H1 (cell line): ENCODE measurements at regions not wholly inside any gene's neighbourhood (a gene's known extent, or its start where the extent isn't known, plus 50 kb on each side); places are given as distances from the start of the nearest gene placed in this dataset.

Experiments
- CTCF ChIA-PET: fragments of 300-600 bp; sonication (Branson Sonifier 250); formaldehyde crosslinking; loops from one replicate; lab custom pipeline; 2021; ENCODE audit not compliant: partially characterized antibody; lab: Charles Lee
- POLR2A ChIA-PET: fragments of 300-600 bp; sonication (Branson Sonifier 250); formaldehyde crosslinking; loops from one replicate; lab custom pipeline; 2021; ENCODE audit warnings: inconsistent platforms; ENCODE audit not compliant: partially characterized antibody; lab: Charles Lee
- DNase-seq, 2 experiments: peaks; one replicate each; pipeline versions ENCODE4 v3.0.0 to v3.0.0-alpha.2; 2010 to 2022; ENCODE audit warnings: low spot score in 2 of 2, low read depth in 1 of 2, mixed read lengths in 1 of 2
- FAIRE-seq: peaks from 2 replicates; lab custom pipeline; 2011; peaks lifted over from hg19 to GRCh38; lab: Jason Lieb, UNC
- H2AFZ ChIP-seq: 2 replicates; pipeline ENCODE4 v1.8.1; 2012; ENCODE audit warnings: low read length, inconsistent platforms
- H2AK5ac ChIP-seq: 2 replicates; pipeline ENCODE4 v1.6.1; 2013; ENCODE audit warnings: low read depth, low read length
- H2BK120ac ChIP-seq: replicated peaks from 2 replicates; pipeline ENCODE3; 2013; ENCODE audit warnings: low read depth, low read length, inconsistent platforms
- H2BK12ac ChIP-seq: 2 replicates; pipeline ENCODE4 v1.6.1; 2013; ENCODE audit warnings: low read depth, low read length
- H2BK15ac ChIP-seq: 2 replicates; pipeline ENCODE4 v1.6.1; 2013; ENCODE audit warnings: low read length
- H2BK20ac ChIP-seq: 2 replicates; pipeline ENCODE4 v1.6.1; 2013; ENCODE audit warnings: low read length
- H2BK5ac ChIP-seq: 2 replicates; pipeline ENCODE4 v1.6.1; 2013; ENCODE audit warnings: low read depth, low read length
- H3K14ac ChIP-seq: 2 replicates; pipeline ENCODE4 v1.6.1; 2013; ENCODE audit warnings: inconsistent platforms; ENCODE audit not compliant: insufficient read length
- H3K18ac ChIP-seq: 2 replicates; pipeline ENCODE4 v1.6.1; 2013; ENCODE audit warnings: low read length; ENCODE audit errors: extremely low read depth
- H3K23ac ChIP-seq: 2 replicates; pipeline ENCODE4 v1.6.1; 2013; ENCODE audit warnings: inconsistent platforms; ENCODE audit not compliant: insufficient read length
- H3K23me2 ChIP-seq: 2 replicates; pipeline ENCODE4 v1.6.1; 2013; ENCODE audit warnings: low read depth, low read length
- H3K27ac ChIP-seq: 2 replicates; pipeline ENCODE4 v1.6.1; 2011; ENCODE audit warnings: low read depth, low read length, inconsistent platforms
- H3K27me3 ChIP-seq, 4 experiments: replicated peaks in 1 of 4; 1 replicate in 1 of 4; 2 replicates in 3 of 4; pipeline versions ENCODE4 v1.6.1 to v1.8.1; 2011 to 2013; ENCODE audit warnings: low read length in 3 of 4, mild to moderate bottlenecking in 3 of 4, inconsistent platforms in 2 of 4, mixed read lengths in 2 of 4, moderate library complexity in 1 of 4; ENCODE audit not compliant: control insufficient read depth in 3 of 4, insufficient read depth in 3 of 4; ENCODE audit errors: extremely low read depth in 1 of 4
- H3K36me3 ChIP-seq, 4 experiments: 2 replicates each; pipeline versions ENCODE4 v1.6.1 to v1.8.1; 2011 to 2013; ENCODE audit warnings: mild to moderate bottlenecking in 4 of 4, low read length in 3 of 4, moderate library complexity in 2 of 4, control low read depth in 1 of 4, inconsistent platforms in 1 of 4; ENCODE audit not compliant: insufficient read depth in 4 of 4, control insufficient read depth in 2 of 4
- H3K4ac ChIP-seq: replicated peaks from 2 replicates; pipeline ENCODE3; 2013; ENCODE audit warnings: low read length, low read depth, mixed read lengths, inconsistent platforms; ENCODE audit not compliant: insufficient read length
- H3K4me1 ChIP-seq, 4 experiments: replicated peaks in 1 of 4; 1 replicate in 1 of 4; 2 replicates in 3 of 4; pipeline versions ENCODE4 v1.6.1 to v1.8.1; 2011 to 2013; ENCODE audit warnings: low read length in 3 of 4, inconsistent platforms in 2 of 4, mixed read lengths in 1 of 4; ENCODE audit not compliant: insufficient read depth in 4 of 4, control insufficient read depth in 3 of 4
- H3K4me2 ChIP-seq, 2 experiments: 2 replicates each; pipeline versions ENCODE4 v1.6.1 to v1.8.1; 2011 to 2013; ENCODE audit warnings: low read depth in 2 of 2, low read length in 2 of 2, control low read depth in 1 of 2, inconsistent platforms in 1 of 2, mild to moderate bottlenecking in 1 of 2; ENCODE audit not compliant: insufficient read depth in 1 of 2
- H3K4me3 ChIP-seq, 4 experiments: fragments of 200-600, 300-600 bp in 1 of 4; sonication (generic), shearing (Covaris generic), sonication (Bioruptor Twin) in 1 of 4; 2 replicates each; pipeline versions ENCODE4 v1.5.1 to v1.8.1; 2011 to 2016; ENCODE audit warnings: low read length in 4 of 4, low read depth in 3 of 4, control low read depth in 2 of 4, inconsistent platforms in 2 of 4, mild to moderate bottlenecking in 2 of 4, mixed read lengths in 1 of 4, moderate library complexity in 1 of 4; ENCODE audit not compliant: insufficient read depth in 2 of 4; ENCODE audit errors: extremely low read depth in 1 of 4
- H3K56ac ChIP-seq: replicated peaks from 2 replicates; pipeline ENCODE3; 2013; ENCODE audit warnings: low read depth, mild to moderate bottlenecking, mixed read lengths, low read length, inconsistent platforms; ENCODE audit not compliant: insufficient read length
- H3K79me1 ChIP-seq: 2 replicates; pipeline ENCODE4 v1.6.1; 2013; ENCODE audit warnings: low read depth, low read length, control low read depth
- H3K79me2 ChIP-seq, 2 experiments: 2 replicates each; pipeline versions ENCODE4 v1.6.1 to v1.8.1; 2012 to 2013; ENCODE audit warnings: low read length in 2 of 2, mild to moderate bottlenecking in 2 of 2, inconsistent platforms in 1 of 2; ENCODE audit not compliant: insufficient read depth in 2 of 2, control insufficient read depth in 1 of 2
- H3K9ac ChIP-seq, 4 experiments: replicated peaks in 1 of 4; 1 replicate in 1 of 4; 2 replicates in 3 of 4; pipeline versions ENCODE4 v1.6.1 to v1.8.1; 2011 to 2013; ENCODE audit warnings: low read depth in 3 of 4, low read length in 3 of 4, control low read depth in 2 of 4, mild to moderate bottlenecking in 2 of 4, moderate library complexity in 2 of 4, inconsistent platforms in 1 of 4; ENCODE audit errors: extremely low read depth in 1 of 4
- H3K9me3 ChIP-seq, 2 experiments: 2 replicates each; pipeline versions ENCODE4 v1.6.1 to v1.8.1; 2012 to 2013; ENCODE audit warnings: mild to moderate bottlenecking in 2 of 2, moderate library complexity in 2 of 2, control low read depth in 1 of 2, inconsistent platforms in 1 of 2, low read depth in 1 of 2, low read length in 1 of 2, mixed read lengths in 1 of 2; ENCODE audit not compliant: insufficient read depth in 2 of 2
- H4K20me1 ChIP-seq, 2 experiments: replicated peaks in 1 of 2; 2 replicates each; pipeline versions ENCODE3 to v1.8.1; 2011 to 2013; ENCODE audit warnings: inconsistent platforms in 2 of 2, low read length in 2 of 2, mild to moderate bottlenecking in 1 of 2; ENCODE audit not compliant: insufficient read depth in 2 of 2, control insufficient read depth in 1 of 2
- H4K5ac ChIP-seq: 2 replicates; pipeline ENCODE4 v1.6.1; 2013; ENCODE audit warnings: low read length, low read depth, mixed read lengths, inconsistent platforms; ENCODE audit not compliant: insufficient read length
- H4K8ac ChIP-seq: 2 replicates; pipeline ENCODE4 v1.8.0; 2013; ENCODE audit warnings: mild to moderate bottlenecking, moderate library complexity, low read length, inconsistent platforms; ENCODE audit not compliant: insufficient read depth; ENCODE audit errors: extremely low read depth
- H4K91ac ChIP-seq: replicated peaks from 2 replicates; pipeline ENCODE3; 2013; ENCODE audit warnings: low read length, mixed read lengths, inconsistent platforms; ENCODE audit not compliant: insufficient read length
- BRCA1 ChIP-seq: IDR thresholded peaks from 2 replicates; pipeline ENCODE4 v1.6.1; 2012; ENCODE audit warnings: low read depth, low read length, improper control_type of control experiment
- CBX5 ChIP-seq: fragments of 300-800, 300-1000 bp; sonication (generic); IDR thresholded peaks from 2 replicates; pipeline ENCODE4 v1.7.1; 2016; ENCODE audit warnings: antibody characterized with exemption, low read length, low read depth
- CHD2 ChIP-seq: IDR thresholded peaks from 2 replicates; pipeline ENCODE4 v1.6.1; 2012; ENCODE audit warnings: low read length, improper control_type of control experiment
- CREB1 ChIP-seq: IDR thresholded peaks from 2 replicates; pipeline ENCODE4 v1.6.1; 2012; ENCODE audit warnings: inconsistent platforms
- CTBP2 ChIP-seq: IDR thresholded peaks from 2 replicates; pipeline ENCODE4 v1.7.0; 2011; ENCODE audit warnings: borderline replicate concordance, mild to moderate bottlenecking, moderate library complexity, mixed read lengths, low read length; ENCODE audit not compliant: insufficient read depth, insufficient read length
- EGR1 ChIP-seq: IDR thresholded peaks from 2 replicates; pipeline ENCODE4 v1.6.1; 2011; ENCODE audit warnings: low read depth, low read length, borderline replicate concordance
- GABPA ChIP-seq: IDR thresholded peaks from 2 replicates; pipeline ENCODE4 v1.6.1; 2011; ENCODE audit warnings: mild to moderate bottlenecking, low read length, moderate library complexity, borderline replicate concordance; ENCODE audit not compliant: insufficient read depth
- GTF2F1 ChIP-seq: IDR thresholded peaks from 2 replicates; pipeline ENCODE4 v1.6.1; 2012; ENCODE audit warnings: low read depth, low read length, improper control_type of control experiment, borderline replicate concordance
- POLR2AphosphoS5 ChIP-seq: IDR thresholded peaks from 2 replicates; pipeline ENCODE4 v1.6.1; 2011; ENCODE audit warnings: low read depth, low read length
- RAD21 ChIP-seq, 2 experiments: IDR thresholded peaks in 1 of 2; conservative IDR thresholded peaks in 1 of 2; 2 replicates each; pipeline ENCODE4 v1.6.1; 2011; ENCODE audit warnings: low read depth in 2 of 2, low read length in 2 of 2, improper control_type of control experiment in 1 of 2, inconsistent platforms in 1 of 2, mild to moderate bottlenecking in 1 of 2, moderate library complexity in 1 of 2
- SP2 ChIP-seq: IDR thresholded peaks from 2 replicates; pipeline ENCODE4 v1.6.1; 2012; ENCODE audit warnings: mild to moderate bottlenecking, low read length, inconsistent platforms
- TBP ChIP-seq: IDR thresholded peaks from 2 replicates; pipeline ENCODE4 v1.6.1; 2011; ENCODE audit warnings: low read depth, low read length, improper control_type of control experiment
- TCF12 ChIP-seq: IDR thresholded peaks from 2 replicates; pipeline ENCODE4 v1.6.1; 2011; ENCODE audit warnings: low read depth, mild to moderate bottlenecking, low read length
- WGBS, 2 experiments: shearing (Covaris generic) in 1 of 2; methylation state at CpG; one replicate each; pipeline versions ENCODE4 v1.1.6 to v1.1.7; 2013 to 2015; ENCODE audit warnings: low lambda C conversion rate in 2 of 2, mixed read lengths in 2 of 2, inconsistent platforms in 1 of 2, low coverage in 1 of 2, missing lambda C conversion rate in 1 of 2; ENCODE audit not compliant: insufficient replicate concordance in 2 of 2, insufficient coverage in 1 of 2, insufficient read length in 1 of 2; ENCODE audit errors: extremely low coverage in 1 of 2, missing lambda C conversion rate in 1 of 2; 5-methylcytosine and 5-hydroxymethylcytosine counted together
- TF ChIP-seq, protein P1 (sequence below): IDR thresholded peaks from 2 replicates; pipeline ENCODE4 v1.6.1; 2011; ENCODE audit warnings: low read length, improper control_type of control experiment

DNA sequence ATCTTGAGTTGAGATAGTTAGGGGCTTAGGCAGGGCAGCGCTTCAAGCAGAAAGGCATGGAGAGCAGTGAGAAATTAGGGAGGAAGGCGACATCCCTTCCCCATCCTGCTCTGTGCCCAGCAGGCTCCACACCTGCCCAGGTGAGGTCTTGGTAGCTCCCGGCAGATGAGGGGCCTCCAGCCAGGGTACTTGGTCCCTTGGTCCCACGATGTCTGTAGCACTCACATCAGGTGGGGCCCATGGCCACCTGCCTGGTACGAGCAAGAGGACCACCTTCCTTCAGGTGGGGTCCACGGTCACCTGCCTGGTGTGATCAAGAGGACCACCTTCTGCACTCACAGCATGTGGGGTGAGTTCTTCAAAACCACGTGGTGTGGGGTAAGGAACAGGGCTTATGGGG is 91.2 kb downstream of the GALR1 start:
- Histone ChIP-seq H3K9ac (no peak overlapping the region), H2BK15ac (no peak overlapping the region), H2AFZ (no peak overlapping the region), H2BK5ac (peak overlapping the region; percentile 49; the same call in 1 of the 2 replicates), H2BK20ac (no peak overlapping the region), H3K79me2 (no peaks in the 10 kb centered on the region), H2AK5ac (0 out of 2 replicates have a peak overlapping the region, but pooled peaks have one; percentile 53), H3K27me3 (no peaks in the 10 kb centered on the region), H4K91ac (no peak overlapping the region), H3K14ac (no peak overlapping the region), H3K9me3 (no peaks in the 10 kb centered on the region; a peak in 1 of 4 replicates), H3K23ac (no peak overlapping the region), H3K4me3 (no peak overlapping the region), H3K4me1 (peaks cover 0 to 2% (median 0%) of the 10 kb centered on the region in 4 experiments; a peak in 3 of 7 replicates), H3K27ac (no peak overlapping the region), H3K36me3 (no peaks in the 10 kb centered on the region), H2BK120ac (no peak overlapping the region), H3K18ac (no peak overlapping the region), H4K20me1 (no peaks in the 10 kb centered on the region), H3K4ac (no peak overlapping the region), H3K4me2 (no peak overlapping the region), H4K8ac (no peak overlapping the region), H3K79me1 (no peaks in the 10 kb centered on the region), H3K56ac (no peak overlapping the region), H2BK12ac (no peak overlapping the region), H3K23me2 (no peaks in the 10 kb centered on the region), H4K5ac (no peak overlapping the region)
- DNase-seq (no peak), FAIRE-seq (no peak)
- ChIA-PET CTCF (interaction anchor here (0.8 to 1.4 kb wide), 4 partner anchors 63 to 310 kb away, joined by 3 read pairs; no protein-coding TSS in a partner anchor), POLR2A (no interaction called here)
- WGBS, 2 experiments, result 98% methylated on average over 6 of the region's 7 CpGs; no CpG with 5 or more reads in 1 of the 2 experiments
- no peak for TF ChIP-seq BRCA1
- TF ChIP-seq EGR1, result no peak
- no peak for TF ChIP-seq CTBP2
- no peak for TF ChIP-seq RAD21 (IDR thresholded peaks at IDR 0.05 in 1 of 2, conservative IDR thresholded peaks at IDR 0.05 in 1 of 2; ENCODE audit: low read depth in 2 of 2, low read length in 2 of 2)
- no peak for TF ChIP-seq POLR2AphosphoS5
- no peak for TF ChIP-seq GTF2F1
- no peak for TF ChIP-seq TCF12
- TF ChIP-seq SP2, result no peak
- no peak for TF ChIP-seq CHD2
- TF ChIP-seq, protein P1, sequence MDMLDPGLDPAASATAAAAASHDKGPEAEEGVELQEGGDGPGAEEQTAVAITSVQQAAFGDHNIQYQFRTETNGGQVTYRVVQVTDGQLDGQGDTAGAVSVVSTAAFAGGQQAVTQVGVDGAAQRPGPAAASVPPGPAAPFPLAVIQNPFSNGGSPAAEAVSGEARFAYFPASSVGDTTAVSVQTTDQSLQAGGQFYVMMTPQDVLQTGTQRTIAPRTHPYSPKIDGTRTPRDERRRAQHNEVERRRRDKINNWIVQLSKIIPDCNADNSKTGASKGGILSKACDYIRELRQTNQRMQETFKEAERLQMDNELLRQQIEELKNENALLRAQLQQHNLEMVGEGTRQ, result no peak
- TF ChIP-seq TBP, result no peak
- TF ChIP-seq CREB1, result no peak
- TF ChIP-seq GABPA, result no peak
- no peak for TF ChIP-seq CBX5
